ENCODE measurements at regions not wholly inside any gene's neighbourhood (a gene's known extent, or its start where the extent isn't known, plus 50 kb on each side); places are given as distances from the start of the nearest gene placed in this dataset.

GRCh38 chr1:75984781-75985180 is 52.6 kb upstream of the ASB17 start:
- DNase-seq, result no peak
- H3K9me3 Mint-ChIP-seq, result no peaks in the 10 kb centered on the region
- no peaks in the 10 kb centered on the region for H3K27me3 Mint-ChIP-seq
- H3K27ac Mint-ChIP-seq, result no peak overlapping the region
- no peaks in the 10 kb centered on the region for H3K4me1 Mint-ChIP-seq
- no peak overlapping the region for H3K4me3 Mint-ChIP-seq
- no peaks in the 10 kb centered on the region for H3K36me3 Mint-ChIP-seq
- CTCF ChIA-PET, result no interaction called here

- H3K4me3 Mint-ChIP-seq, result no peak overlapping the region
- CTCF ChIA-PET, result no interaction called here
- no peaks in the 10 kb centered on the region for H3K9me3 Mint-ChIP-seq
- H3K27ac Mint-ChIP-seq, result no peak overlapping the region
- DNase-seq, result no peak
- H3K36me3 Mint-ChIP-seq, result no peaks in the 10 kb centered on the region
- H3K27me3 Mint-ChIP-seq, result no peaks in the 10 kb centered on the region
- H3K4me1 Mint-ChIP-seq, result no peaks in the 10 kb centered on the region
Measured at GRCh38 chr1:75985827-75986226, 53.6 kb upstream of the ASB17 start.

- Mint-ChIP-seq H3K4me1 (no peaks in the 10 kb centered on the region), H3K27ac (no peak overlapping the region), H3K4me3 (no peak overlapping the region), H3K36me3 (no peaks in the 10 kb centered on the region), H3K9me3 (no peaks in the 10 kb centered on the region), H3K27me3 (no peaks in the 10 kb centered on the region)
- CTCF ChIA-PET, result no interaction called here
- DNase-seq, result no peak
Measured at GRCh38 chr1:75986478-75986877, 54.3 kb upstream of the ASB17 start.

- CTCF ChIA-PET, result interaction anchor here (0.8 to 2.2 kb wide), 2 partner anchors 164 to 165 kb away, joined by 3 to 6 read pairs; no protein-coding TSS in a partner anchor
- no peaks in the 10 kb centered on the region for H3K27me3 Mint-ChIP-seq
- H3K9me3 Mint-ChIP-seq, result no peaks in the 10 kb centered on the region
- H3K27ac Mint-ChIP-seq, result no peak overlapping the region
- no peaks in the 10 kb centered on the region for H3K4me1 Mint-ChIP-seq
- no peak for DNase-seq
- no peak overlapping the region for H3K4me3 Mint-ChIP-seq
- H3K36me3 Mint-ChIP-seq, result no peaks in the 10 kb centered on the region
Measured at GRCh38 chr1:75989121-75989520, 56.9 kb upstream of the ASB17 start.

- DNase-seq, result no peak
- H3K27ac Mint-ChIP-seq, result no peak overlapping the region
- H3K27me3 Mint-ChIP-seq, result no peaks in the 10 kb centered on the region
- H3K36me3 Mint-ChIP-seq, result no peaks in the 10 kb centered on the region
- CTCF ChIA-PET, result interaction anchor here (0.7 to 2.2 kb wide), 7 partner anchors 10 to 1669 kb away, joined by 3 to 6 read pairs (median 4); no protein-coding TSS in a partner anchor
- no peaks in the 10 kb centered on the region for H3K9me3 Mint-ChIP-seq
- no peak overlapping the region for H3K4me3 Mint-ChIP-seq
- no peaks in the 10 kb centered on the region for H3K4me1 Mint-ChIP-seq
Measured at GRCh38 chr1:75990686-75991085, 58.5 kb upstream of the ASB17 start.

- Mint-ChIP-seq H3K27ac (no peak overlapping the region), H3K27me3 (no peaks in the 10 kb centered on the region), H3K36me3 (no peaks in the 10 kb centered on the region), H3K4me1 (no peaks in the 10 kb centered on the region), H3K9me3 (no peaks in the 10 kb centered on the region), H3K4me3 (no peak overlapping the region)
- CTCF ChIA-PET, result interaction anchor here (0.7 to 2.2 kb wide), 6 partner anchors 11 to 1001 kb away, joined by 4 to 6 read pairs (median 4); no protein-coding TSS in a partner anchor
- DNase-seq, result peak; percentile 80
Measured at GRCh38 chr1:75991497-75992114, 59.4 kb upstream of the ASB17 start.

GRCh38 chr1:75992312-75992711 is 60.1 kb upstream of the ASB17 start:
- Mint-ChIP-seq H3K27ac (no peak overlapping the region), H3K36me3 (no peaks in the 10 kb centered on the region), H3K27me3 (no peaks in the 10 kb centered on the region), H3K9me3 (no peaks in the 10 kb centered on the region), H3K4me1 (no peaks in the 10 kb centered on the region), H3K4me3 (no peak overlapping the region)
- no peak for DNase-seq
- CTCF ChIA-PET, result interaction anchor here (0.7 to 1.6 kb wide), 4 partner anchors 11 to 162 kb away, joined by 4 to 5 read pairs (median 4); no protein-coding TSS in a partner anchor

GRCh38 chr1:75993661-75994060 is 61.5 kb upstream of the ASB17 start:
- Mint-ChIP-seq H3K9me3 (no peaks in the 10 kb centered on the region), H3K27ac (no peak overlapping the region), H3K4me3 (no peak overlapping the region), H3K27me3 (no peaks in the 10 kb centered on the region), H3K4me1 (no peaks in the 10 kb centered on the region), H3K36me3 (no peaks in the 10 kb centered on the region)
- CTCF ChIA-PET, result no interaction called here
- DNase-seq, result no peak

- Mint-ChIP-seq H3K4me3 (no peak overlapping the region), H3K9me3 (no peaks in the 10 kb centered on the region), H3K27me3 (no peaks in the 10 kb centered on the region), H3K36me3 (no peaks in the 10 kb centered on the region), H3K4me1 (no peaks in the 10 kb centered on the region), H3K27ac (no peak overlapping the region)
- CTCF ChIA-PET, result interaction anchor here (0.6 to 0.7 kb wide), 2 partner anchors 8 to 156 kb away, joined by 3 read pairs; no protein-coding TSS in a partner anchor
- DNase-seq, result no peak
Measured at GRCh38 chr1:75996196-75996595, 64.0 kb upstream of the ASB17 start.

- no peaks in the 10 kb centered on the region for H3K36me3 Mint-ChIP-seq
- no peak overlapping the region for H3K27ac Mint-ChIP-seq
- H3K4me1 Mint-ChIP-seq, result no peaks in the 10 kb centered on the region
- CTCF ChIA-PET, result no interaction called here
- H3K9me3 Mint-ChIP-seq, result no peaks in the 10 kb centered on the region
- no peak overlapping the region for H3K4me3 Mint-ChIP-seq
- no peak for DNase-seq
- no peaks in the 10 kb centered on the region for H3K27me3 Mint-ChIP-seq
Measured at GRCh38 chr1:75999034-75999433, 66.8 kb upstream of the ASB17 start.

GRCh38 chr1:76003946-76004345 is 70.6 kb upstream of the ST6GALNAC3 start:
- no peaks in the 10 kb centered on the region for H3K36me3 Mint-ChIP-seq
- no peaks in the 10 kb centered on the region for H3K27me3 Mint-ChIP-seq
- CTCF ChIA-PET, result no interaction called here

GRCh38 chr1:76005765-76006164 is 68.8 kb upstream of the ST6GALNAC3 start:
- CTCF ChIA-PET, result no interaction called here
- Mint-ChIP-seq H3K9me3 (no peaks in the 10 kb centered on the region), H3K27ac (no peak overlapping the region), H3K27me3 (no peaks in the 10 kb centered on the region), H3K4me1 (no peaks in the 10 kb centered on the region), H3K4me3 (no peak overlapping the region), H3K36me3 (no peaks in the 10 kb centered on the region)
- DNase-seq, result no peak

More at GRCh38 chr1:76003946-76004345, 70.6 kb upstream of the ST6GALNAC3 start:
- H3K9me3 Mint-ChIP-seq, result no peaks in the 10 kb centered on the region
- no peak overlapping the region for H3K27ac Mint-ChIP-seq
- H3K4me1 Mint-ChIP-seq, result no peaks in the 10 kb centered on the region
- H3K4me3 Mint-ChIP-seq, result no peak overlapping the region
- DNase-seq, result no peak

- H3K27ac Mint-ChIP-seq, result no peak overlapping the region
- no peaks in the 10 kb centered on the region for H3K36me3 Mint-ChIP-seq
- no peak overlapping the region for H3K4me3 Mint-ChIP-seq
- no peaks in the 10 kb centered on the region for H3K9me3 Mint-ChIP-seq
- no peaks in the 10 kb centered on the region for H3K4me1 Mint-ChIP-seq
- no peak for DNase-seq
- CTCF ChIA-PET, result no interaction called here
- no peaks in the 10 kb centered on the region for H3K27me3 Mint-ChIP-seq
Measured at GRCh38 chr1:76006234-76006633, 68.3 kb upstream of the ST6GALNAC3 start.

- no peak for DNase-seq
- CTCF ChIA-PET, result no interaction called here
- Mint-ChIP-seq H3K9me3 (no peaks in the 10 kb centered on the region), H3K4me3 (no peak overlapping the region), H3K27ac (no peak overlapping the region), H3K27me3 (no peaks in the 10 kb centered on the region), H3K36me3 (no peaks in the 10 kb centered on the region), H3K4me1 (no peaks in the 10 kb centered on the region)
Measured at GRCh38 chr1:76010802-76011201, 63.7 kb upstream of the ST6GALNAC3 start.

GRCh38 chr1:76012341-76013205 is 62.0 kb upstream of the ST6GALNAC3 start:
- no peak overlapping the region for H3K4me3 Mint-ChIP-seq
- H3K9me3 Mint-ChIP-seq, result no peaks in the 10 kb centered on the region
- DNase-seq, result no peak
- H3K27me3 Mint-ChIP-seq, result no peaks in the 10 kb centered on the region
- H3K36me3 Mint-ChIP-seq, result no peaks in the 10 kb centered on the region
- H3K4me1 Mint-ChIP-seq, result no peaks in the 10 kb centered on the region
- H3K27ac Mint-ChIP-seq, result no peak overlapping the region
- CTCF ChIA-PET, result no interaction called here
